ENCODE measurements at regions not wholly inside any gene's neighbourhood (a gene's known extent, or its start where the extent isn't known, plus 50 kb on each side); places are given as distances from the start of the nearest gene placed in this dataset.

DNA sequence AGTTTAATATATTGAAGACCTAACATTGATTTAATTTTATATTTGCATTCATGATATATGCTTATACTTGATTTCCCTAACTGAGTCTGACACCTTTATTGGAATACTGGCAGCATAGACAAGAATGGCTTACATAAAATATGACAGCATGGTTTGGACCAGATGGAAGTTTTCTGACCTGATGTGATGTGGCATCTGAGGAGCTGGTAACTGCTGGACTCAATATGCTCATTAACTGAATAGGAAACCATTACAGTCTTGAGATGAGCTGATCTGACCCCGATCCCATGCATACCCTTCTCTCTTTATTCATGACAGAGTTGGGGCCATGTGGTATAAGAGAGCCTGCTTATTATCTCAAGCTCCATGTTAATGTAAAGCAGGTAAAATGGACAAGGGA lies 604.8 kb upstream of the SEL1L start:
- no peak for DNase-seq (ENCODE audit: low spot score)

GRCh38 chr14:82146846-82147245 lies 613.2 kb upstream of the SEL1L start:
- no peak for DNase-seq (ENCODE audit: low spot score)

GRCh38 chr14:82153689-82154088 lies 620.0 kb upstream of the SEL1L start:
- DNase-seq (ENCODE audit: low spot score), result no peak

DNA sequence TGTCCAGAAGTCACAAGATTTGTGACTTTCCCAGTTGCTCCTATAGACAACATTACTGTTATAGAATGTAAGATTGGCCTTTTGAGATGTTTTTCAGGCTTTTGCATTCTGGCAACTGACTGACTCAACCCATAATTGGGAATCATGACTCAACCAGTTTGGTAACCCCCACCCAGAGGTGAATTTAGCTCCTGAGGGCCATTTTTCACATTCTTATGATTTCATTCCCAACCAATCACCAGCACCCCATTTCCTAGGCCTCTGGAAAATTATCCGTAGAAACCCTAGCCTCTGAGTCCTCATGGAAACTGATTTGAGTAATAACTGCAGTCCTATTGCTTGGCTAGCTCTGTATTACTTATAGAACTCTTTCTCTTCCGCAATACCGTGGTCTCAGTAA lies 626.0 kb upstream of the SEL1L start:
- no peak for DNase-seq (ENCODE audit: low spot score)

DNA sequence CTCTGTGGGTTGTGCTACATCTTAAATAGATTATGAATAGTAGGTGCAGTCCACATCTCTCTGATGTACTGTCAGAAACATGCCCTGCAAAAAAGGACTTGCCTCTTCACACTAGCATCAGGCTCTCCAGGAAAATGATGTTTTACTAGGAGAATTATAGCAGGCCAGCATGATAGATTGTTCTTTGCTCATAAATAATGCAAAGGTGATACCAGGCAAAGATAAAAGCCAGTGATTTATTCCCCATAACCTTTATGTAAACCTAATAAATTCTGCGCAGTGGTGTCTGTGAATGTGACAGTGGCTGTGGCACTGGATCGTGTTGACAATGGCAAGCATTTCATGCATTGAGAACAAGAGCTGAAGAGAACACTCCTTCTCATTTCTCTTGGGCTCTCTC lies 646.5 kb upstream of the SEL1L start:
- no peak for DNase-seq (ENCODE audit: low spot score)

DNA sequence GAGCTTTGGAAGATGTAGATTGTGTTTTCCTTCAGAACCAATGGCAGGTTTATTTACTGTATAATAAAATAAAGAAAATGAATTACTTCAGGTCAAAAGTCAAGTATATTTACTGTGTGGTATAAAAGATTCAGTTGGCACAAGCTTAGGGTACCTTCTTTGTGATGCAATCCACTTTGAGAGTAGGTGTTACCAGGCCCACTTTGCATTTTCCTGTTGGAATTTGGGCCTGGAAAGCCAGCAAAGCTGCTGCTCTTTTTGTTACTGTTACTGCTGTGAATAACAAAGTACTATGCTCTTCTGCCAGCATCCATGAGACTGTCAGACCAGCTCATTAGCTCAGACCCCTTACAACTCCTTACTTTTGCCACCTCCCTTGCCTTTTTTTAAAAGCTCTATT lies 649.0 kb upstream of the SEL1L start:
- DNase-seq (ENCODE audit: low spot score), result no peak

GRCh38 chr14:82190742-82191141 lies 657.1 kb upstream of the SEL1L start:
- no peak for DNase-seq (ENCODE audit: low spot score)

GRCh38 chr14:82192387-82192786 lies 658.7 kb upstream of the SEL1L start:
- no peak for DNase-seq (ENCODE audit: low spot score)

DNA sequence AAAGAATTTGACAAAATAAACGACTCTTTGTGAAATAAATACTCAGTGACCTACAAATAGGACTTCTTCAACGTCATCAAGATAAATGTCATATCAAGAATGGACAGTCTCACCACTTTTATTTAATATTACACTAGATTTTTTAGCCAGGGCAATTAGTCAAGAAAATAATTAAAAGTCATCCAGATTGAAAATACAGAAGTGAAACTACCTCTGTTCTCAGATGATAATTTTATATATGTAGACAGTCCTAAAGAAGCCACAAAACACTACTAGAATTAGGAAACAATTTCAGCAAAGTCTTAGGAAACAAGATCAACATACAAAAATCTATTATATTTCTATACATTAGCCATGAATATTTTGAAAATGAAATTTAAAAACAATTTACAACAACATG lies 689.6 kb upstream of the SEL1L start:
- no peak for DNase-seq (ENCODE audit: low spot score)

DNA sequence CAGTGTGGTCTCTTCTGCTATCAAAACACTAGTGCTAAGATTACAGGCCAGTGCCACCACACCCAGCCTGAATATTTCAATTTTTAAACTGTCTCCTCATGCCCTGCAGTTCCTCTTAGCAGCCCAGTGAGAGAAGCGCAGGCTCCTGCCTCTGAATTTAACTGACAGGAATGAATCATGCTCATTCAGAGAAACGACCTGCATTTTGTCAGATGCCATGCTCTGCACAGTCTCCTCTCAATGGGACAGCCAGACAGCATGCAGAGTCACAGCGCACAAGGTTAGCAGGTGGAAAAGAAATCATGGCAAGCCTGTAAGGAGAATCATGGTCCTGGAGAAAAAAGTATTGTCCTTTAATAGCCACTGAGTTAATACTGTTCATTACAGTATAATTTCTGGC lies 691.0 kb upstream of the SEL1L start:
- no peak for DNase-seq (ENCODE audit: low spot score)

GRCh38 chr14:82230748-82231147 lies 697.1 kb upstream of the SEL1L start:
- DNase-seq (ENCODE audit: low spot score), result no peak

- DNase-seq (ENCODE audit: low spot score), result no peak
Observed at GRCh38 chr14:82238649-82239048, 705.0 kb upstream of the SEL1L start.

DNA sequence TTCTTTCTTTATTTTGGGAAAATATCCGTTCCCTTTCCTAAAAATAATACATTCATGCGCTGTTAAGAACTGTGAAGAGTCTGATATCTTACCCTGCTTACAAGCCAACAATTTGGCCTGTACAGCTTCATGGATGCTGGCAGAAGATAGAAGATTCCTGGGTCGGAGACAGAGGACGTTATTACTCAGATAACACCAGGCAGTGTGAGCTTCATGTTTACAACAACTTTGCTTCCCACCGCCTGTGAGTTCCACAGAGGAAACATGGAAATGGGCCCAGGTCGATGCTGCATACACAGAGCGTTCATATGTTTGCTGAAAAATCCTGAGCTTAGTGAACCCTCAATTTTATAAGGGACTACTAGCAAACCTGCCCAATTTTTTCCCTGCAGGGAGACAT lies 705.6 kb upstream of the SEL1L start:
- DNase-seq (ENCODE audit: low spot score), result no peak

DNA sequence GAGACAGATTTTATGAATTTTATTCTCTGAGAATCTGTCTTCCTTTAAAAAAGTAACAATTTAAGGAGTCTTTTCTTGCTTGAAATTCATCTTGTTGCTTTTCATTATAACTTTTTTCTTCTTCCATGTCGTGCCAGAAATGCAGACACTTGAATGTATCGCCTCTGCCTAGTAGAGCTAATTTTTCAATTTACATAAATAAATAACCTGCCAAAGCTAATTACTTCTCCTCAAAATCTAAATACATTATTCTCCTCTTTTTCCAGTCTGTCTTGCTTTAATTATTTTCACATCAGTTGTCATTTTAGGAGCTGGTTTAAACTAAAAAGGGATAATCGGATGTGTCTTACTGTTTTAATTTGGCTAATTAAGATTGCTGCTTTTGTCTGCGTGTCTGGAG lies 711.1 kb upstream of the SEL1L start:
- no peak for DNase-seq (ENCODE audit: low spot score)

DNA sequence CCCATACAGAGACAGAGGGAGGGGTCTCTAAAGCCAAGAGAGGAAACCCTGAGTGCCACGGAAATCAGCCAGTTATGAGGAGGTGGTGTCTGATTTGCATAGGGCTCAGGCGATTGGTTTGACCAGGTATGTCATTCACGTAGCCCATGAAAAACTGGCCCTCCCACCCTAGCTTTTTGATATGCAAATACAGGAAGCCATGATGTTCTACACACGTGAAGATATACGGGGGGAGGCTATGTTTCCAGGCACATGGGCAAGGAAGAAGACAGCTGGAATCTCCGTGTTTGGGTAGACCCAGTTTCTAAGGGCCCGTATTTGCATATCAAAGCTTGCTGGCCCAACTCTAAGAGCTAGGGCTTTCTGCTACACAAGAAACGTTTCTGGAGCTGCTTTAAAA lies 717.8 kb upstream of the SEL1L start:
- DNase-seq (ENCODE audit: low spot score), result no peak

DNA sequence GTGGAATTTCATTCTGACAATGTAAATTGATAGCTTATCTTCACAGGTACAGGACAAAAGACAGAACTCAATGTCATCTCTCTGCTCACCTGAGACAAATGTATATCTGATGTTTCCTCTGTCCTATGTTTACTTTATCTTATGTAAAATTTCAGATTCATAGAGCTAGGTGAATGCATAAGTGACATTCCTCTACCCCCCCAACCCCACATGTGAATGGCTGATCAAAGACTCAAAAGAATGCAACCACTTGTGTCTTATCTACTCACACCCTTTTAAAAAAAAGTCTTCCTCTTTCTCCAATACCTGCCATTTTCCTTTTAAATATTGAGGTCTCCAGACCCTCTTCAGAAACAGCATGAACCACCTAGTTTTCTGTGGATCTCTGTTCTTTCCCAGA lies 736.6 kb upstream of the SEL1L start:
- no peak for DNase-seq (ENCODE audit: low spot score)

- DNase-seq (ENCODE audit: low spot score), result no peak
Observed at GRCh38 chr14:82298811-82299210, 765.2 kb upstream of the SEL1L start.

DNA sequence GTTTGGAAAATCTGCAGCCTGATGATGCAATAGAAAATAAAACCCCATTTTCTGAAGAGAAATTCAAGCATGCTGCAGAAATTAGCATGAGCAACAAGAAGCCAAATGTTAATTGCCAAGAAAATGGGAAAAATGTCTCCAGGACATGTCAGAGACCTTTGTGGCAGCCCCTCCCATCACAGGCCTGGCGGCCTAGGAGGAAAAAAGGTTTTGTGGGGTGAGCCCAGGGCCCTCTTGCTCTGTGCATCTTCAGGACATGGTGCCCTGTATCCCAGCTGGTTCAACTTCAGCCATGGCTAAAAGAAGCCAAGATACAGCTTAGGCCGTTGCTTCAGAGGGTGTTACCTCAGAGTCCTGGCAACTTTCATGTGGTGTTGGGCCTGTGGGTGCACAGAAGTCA lies 775.5 kb upstream of the SEL1L start:
- no peak for DNase-seq (ENCODE audit: low spot score)

DNA sequence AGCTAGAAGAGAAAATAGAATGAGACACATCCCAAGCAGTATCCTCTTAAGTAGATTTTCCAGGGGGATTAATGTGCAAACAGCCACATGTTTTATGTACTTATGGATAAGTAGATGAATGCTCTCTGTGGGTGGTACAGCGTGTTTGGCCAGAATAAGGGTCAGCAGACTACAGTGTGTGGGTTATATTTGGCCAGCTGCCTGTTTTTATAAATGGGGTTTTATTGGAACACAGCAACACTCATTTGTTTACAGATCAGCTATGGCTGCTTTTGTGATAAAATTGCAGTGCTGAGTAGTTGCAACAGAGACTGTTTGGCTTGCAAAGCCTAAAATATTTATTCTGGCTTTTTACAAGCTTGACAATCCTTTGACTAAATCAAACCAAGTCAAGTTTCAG lies 780.2 kb upstream of the SEL1L start:
- DNase-seq (ENCODE audit: low spot score), result peak; percentile 4

- DNase-seq (ENCODE audit: low spot score), result no peak
Observed at GRCh38 chr14:82328442-82328841, 794.8 kb upstream of the SEL1L start.

GRCh38 chr14:82341261-82341810 lies 807.7 kb upstream of the SEL1L start:
- no peak for DNase-seq (ENCODE audit: low spot score)

DNA sequence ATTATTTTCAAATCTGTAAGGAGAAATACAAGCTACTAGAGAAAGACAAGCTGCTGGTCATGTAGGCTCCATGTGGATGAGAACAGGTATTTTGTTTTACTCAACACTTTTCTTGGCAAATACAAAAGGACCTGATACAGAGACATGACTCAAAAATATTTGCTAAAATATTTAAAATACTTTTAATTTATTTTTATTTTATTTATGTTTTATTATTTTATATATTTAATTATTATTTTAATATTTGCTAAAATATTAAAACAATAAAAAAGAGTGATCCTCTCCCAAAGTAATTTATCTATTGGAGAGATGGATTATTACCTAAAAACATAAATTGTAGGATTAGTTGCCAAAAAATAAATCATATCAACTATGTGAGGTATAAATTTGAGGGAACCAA lies 808.9 kb upstream of the SEL1L start:
- DNase-seq (ENCODE audit: low spot score), result no peak

DNA sequence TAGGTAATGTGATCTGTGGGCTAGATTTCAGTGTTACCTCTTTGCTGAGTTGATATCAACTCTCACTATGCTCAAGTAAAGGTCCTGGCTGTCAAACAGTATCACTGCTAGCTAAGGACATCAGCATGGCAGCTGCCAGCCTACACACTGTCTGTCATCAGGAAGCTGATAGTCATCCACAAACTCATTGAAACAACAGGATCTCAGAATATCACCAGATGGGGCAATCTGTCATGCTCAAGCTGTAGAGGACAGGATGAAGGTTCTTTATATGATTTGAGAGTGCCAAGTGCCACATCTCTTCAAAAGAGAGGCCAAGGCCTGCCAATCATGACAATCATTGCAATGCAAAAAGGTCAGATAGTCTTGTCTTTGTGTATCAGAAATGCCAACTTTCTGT lies 811.5 kb upstream of the SEL1L start:
- DNase-seq (ENCODE audit: low spot score), result no peak

DNA sequence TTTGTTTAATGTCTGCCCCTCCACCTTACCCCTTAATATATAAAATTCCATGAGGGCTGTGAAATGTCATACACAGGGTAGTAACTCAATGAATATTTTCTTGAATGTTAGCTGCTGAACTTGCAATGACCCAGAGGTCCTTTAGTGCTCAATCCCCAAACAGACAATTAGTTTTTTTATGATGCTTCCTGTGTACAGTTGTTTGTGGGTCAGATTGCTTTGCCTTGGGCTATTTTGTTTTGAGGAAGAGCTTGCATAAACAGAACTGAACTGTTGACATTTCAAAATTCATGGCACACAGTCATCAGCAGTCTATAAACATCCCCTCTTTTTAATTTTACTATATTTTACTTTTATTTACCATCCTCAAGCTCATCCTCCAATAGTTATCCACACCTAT lies 820.5 kb upstream of the SEL1L start:
- no peak for DNase-seq (ENCODE audit: low spot score)

DNA sequence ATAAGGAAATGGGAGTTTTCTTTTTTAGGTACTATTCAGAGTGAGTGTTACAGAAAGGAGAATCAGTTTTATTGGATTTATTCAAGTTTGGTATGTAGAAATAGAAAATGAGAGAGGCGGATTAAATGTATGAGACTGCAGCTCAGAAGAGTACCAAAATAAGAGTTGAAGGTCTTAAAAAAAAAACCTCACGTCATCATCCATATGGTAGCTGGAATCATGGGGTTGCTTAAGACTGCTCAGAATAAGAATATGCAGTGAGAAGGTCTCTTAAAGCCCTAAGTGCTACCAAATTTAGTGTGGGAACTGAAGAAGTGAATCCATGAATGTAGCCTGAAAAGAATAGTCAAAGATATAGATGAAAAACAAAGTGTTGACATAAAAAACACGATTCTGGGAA lies 825.5 kb upstream of the SEL1L start:
- no peak for DNase-seq (ENCODE audit: low spot score)

All from globus pallidus (tissue), 1 donor.